GM19372 (cell line): ENCODE measurements at regions not wholly inside any gene's neighbourhood (a gene's known extent, or its start where the extent isn't known, plus 50 kb on each side); places are given as distances from the start of the nearest gene placed in this dataset.

Source experiments
- ATAC-seq: cut with Tn5 transposase; IDR thresholded peaks from one replicate; pipeline ENCODE4 v1.9.1; 2021; ENCODE audit warnings: mild to moderate bottlenecking, low read depth, moderate library complexity; ENCODE audit not compliant: unreplicated experiment

GRCh38 chr10:4670737-4671136 is 155.3 kb upstream of the AKR1E2 start:
- no peak for ATAC-seq

- ATAC-seq = no peak
Measured at GRCh38 chr10:4669585-4669984, 156.4 kb upstream of the AKR1E2 start.

DNA sequence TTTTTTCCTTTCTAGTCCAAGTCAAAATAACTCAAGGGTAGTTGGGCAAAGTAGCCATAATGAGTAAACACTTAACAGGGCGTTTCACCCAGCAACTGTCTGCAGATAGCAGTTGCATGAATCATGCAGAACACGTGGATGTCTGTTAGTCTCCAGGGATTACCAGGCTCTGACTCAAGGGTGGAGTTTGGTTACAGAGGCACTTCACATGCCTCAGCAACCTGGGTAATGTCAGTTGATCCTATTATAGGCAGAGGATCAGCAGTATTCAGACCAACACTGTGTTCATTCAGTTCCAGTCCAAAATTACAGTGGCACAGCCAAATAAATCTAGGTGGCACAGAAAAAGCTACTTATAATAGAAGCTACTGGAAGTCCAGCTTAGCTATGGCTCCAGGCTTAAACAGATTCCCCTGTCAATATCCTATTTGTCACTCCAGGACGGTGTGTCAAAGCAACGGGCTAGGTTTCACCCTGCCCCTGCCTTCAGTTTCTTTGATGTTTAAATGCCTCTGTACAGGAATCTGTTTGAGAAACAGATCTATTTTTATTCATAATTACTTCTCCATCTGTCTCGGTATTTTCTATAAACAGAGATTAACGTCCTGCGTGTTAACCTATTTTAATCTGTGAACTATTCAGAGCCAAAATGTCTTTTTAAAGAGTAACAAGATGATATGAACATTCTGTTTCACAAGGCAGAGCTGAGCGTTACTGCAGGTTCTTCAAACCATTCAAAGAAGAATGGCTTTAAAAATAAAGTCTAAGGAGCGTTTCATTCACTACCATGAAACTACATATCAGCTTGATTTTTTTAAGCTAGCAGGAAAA is 162.6 kb upstream of the AKR1E2 start:
- ATAC-seq = no peak

DNA sequence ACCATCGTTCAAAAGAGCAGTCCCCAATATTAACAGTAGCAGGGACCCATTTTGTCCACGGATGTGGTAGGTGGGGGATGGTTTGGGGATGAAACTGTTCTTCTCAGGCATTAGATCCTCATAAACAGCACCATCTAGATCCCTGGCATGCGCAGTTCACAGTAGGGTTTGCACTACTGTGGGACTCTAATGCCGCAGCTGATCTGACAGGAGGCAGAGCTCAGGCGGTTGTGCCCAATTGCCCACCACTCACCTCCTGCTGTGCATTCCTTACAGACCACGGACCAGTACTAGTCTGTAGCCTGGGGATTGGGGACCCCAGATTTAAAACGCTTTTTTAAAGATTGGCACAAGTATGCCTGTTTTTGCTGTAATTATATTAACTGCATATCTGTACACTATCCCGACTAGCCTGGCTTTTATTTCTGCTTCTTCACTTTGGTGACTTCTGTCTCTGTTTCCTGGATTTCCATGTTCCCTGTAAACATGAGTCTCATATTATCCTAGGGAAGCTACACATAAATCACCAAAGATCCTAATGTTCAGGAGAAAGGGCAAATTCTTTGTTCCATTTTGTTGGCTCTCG is 163.3 kb upstream of the AKR1E2 start:
- no peak for ATAC-seq

GRCh38 chr10:4661511-4662255 is 164.3 kb upstream of the AKR1E2 start:
- no peak for ATAC-seq

- no peak for ATAC-seq
Measured at GRCh38 chr10:4658777-4659176, 167.2 kb upstream of the AKR1E2 start.

DNA sequence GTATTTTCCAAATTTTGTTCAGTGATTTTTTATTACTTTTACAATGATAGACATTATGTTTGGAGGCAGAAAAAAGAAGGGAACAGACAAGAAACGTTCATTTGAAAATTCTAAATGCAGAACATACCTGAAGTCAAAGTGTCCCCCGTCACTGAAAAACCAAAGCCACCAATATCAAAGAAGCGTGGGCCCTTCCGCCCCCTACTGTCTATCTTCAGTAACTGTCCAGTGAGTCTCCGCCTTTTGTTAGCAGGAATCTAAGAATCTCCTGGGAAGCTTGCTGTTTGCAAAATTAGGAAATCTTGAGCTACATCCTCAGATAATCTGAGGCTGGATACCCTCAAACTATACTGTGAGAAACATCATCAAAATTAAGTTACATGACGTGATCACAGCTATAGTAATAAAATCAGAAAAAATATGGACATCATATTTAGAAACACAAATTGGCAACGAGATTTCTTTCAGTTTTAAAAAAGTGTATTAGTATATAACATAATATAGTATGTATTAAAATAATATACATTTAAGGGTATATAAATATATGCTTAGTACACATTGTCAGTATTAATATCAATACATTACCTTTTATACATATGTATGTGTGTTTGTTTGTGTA is 169.3 kb upstream of the AKR1E2 start:
- no peak for ATAC-seq

- no peak for ATAC-seq
Measured at GRCh38 chr10:4655879-4656278, 170.1 kb upstream of the AKR1E2 start.

- no peak for ATAC-seq
Measured at GRCh38 chr10:4655406-4655805, 170.6 kb upstream of the AKR1E2 start.

DNA sequence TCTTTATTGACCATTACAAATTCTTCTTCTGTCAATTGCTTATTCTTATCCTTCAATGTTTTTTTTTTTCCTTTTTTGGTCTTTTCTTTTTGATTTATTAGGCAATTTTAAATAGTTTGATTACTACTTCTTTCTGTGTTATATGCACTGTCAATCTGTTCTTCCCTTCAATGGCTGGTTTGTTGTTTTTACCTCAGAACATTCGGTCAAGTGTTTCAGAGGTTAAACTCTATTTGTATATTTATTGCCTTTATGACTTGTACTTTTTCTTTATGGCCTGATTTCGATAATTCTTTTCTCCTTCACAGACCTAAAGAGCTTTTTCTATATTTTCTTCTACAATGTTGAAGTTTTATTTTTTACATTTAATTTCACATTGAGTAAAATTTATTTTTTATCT is 171.5 kb upstream of the AKR1E2 start:
- ATAC-seq = no peak

GRCh38 chr10:4653160-4653559 is 172.8 kb upstream of the AKR1E2 start:
- no peak for ATAC-seq

DNA sequence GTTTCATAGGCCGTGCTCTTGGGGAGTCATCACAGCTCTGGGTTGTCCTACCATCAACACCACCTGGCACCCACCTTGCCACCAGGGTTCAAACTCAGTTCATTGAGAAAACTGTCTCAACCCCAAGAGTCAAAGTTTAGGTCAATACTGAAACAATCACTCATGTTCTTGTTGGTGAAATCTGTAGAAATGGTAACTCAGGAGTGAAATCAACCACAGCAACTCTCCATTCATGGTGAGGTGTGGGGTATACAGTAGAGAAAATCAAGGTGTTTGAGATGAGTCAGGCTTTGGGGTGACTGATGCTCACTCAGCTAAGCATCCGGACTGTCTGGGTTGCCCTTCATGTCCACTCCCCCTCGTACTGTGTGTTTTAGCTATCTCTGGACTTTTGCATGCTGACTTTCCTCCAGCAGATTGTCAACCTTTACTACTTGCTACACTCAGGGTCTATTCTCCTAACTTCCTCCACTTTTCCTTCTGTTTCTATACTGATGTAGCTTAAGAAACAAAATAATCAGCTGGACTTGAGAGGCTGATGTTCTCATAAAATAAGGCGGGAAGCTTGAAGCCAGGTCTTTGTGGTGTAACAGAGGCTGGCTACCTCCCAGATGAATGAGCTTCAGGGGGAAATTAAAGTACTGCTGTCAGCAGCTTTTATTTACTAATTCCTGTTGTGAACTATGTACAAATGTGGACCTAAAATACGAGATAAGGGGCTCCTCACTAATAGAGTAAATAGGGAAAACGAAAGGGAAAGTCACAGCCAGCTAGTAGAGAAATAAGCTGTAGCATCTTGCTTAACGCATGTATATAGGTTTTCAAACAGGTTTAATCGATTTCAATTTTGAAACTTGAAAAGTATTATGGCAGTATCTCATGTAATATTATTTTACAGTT is 173.6 kb upstream of the AKR1E2 start:
- no peak for ATAC-seq

GRCh38 chr10:4651404-4652037 is 174.5 kb upstream of the AKR1E2 start:
- ATAC-seq = no peak

- ATAC-seq = no peak
Measured at GRCh38 chr10:4650582-4650981, 175.4 kb upstream of the AKR1E2 start.

GRCh38 chr10:4649886-4650508 is 176.0 kb upstream of the AKR1E2 start:
- ATAC-seq = no peak

- ATAC-seq = no peak
Measured at GRCh38 chr10:4649471-4649870, 176.5 kb upstream of the AKR1E2 start.

DNA sequence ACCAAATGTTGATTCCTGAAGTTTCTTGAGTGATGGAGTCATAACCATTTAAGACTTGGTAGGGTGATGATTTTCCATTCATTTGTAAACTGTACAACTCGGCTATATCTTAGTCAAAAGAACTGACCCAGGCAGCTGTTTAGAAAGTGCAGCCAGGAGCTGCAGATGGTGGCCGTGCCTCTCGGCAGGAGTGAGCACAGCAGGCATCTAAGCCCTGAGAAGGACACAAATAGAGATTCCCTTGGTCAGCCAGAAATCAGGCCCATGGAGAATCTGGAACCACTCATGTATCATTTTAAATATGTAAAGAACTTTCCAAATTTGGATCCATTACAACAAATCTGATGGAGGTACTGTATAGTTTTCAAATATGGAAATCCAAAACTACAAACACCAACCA is 177.0 kb upstream of the AKR1E2 start:
- ATAC-seq = no peak

DNA sequence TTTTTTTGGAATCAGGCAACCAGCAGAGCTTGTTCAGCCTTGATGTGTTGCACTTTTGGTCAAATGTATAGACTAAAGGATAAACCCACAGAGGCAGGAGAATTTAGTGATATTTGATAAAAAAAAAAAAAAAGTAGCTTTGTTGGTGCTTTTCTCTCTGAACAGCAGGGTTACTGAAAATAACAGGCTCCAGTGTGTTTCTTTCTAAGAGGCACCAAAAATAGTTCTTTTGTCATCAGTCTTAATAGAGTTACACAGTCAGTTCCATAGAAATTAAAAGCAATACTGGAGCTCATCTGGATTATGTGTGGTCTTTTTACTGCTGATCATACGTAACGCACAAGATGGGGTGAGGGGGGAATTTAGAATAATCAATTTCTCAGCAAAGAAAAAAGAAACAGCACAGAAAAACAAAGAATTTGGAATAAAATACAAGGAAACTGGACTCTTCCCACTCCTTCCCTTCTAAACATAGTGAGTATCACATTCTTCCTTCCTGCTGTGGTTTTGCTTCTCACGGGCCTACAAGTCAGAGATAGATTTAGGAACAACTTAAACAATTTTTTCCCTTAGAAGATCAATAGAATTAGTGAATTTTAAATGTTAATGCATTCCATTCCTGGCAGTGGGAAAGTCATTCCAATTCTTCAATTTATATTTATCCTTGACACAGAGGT is 178.8 kb upstream of the AKR1E2 start:
- ATAC-seq = no peak

DNA sequence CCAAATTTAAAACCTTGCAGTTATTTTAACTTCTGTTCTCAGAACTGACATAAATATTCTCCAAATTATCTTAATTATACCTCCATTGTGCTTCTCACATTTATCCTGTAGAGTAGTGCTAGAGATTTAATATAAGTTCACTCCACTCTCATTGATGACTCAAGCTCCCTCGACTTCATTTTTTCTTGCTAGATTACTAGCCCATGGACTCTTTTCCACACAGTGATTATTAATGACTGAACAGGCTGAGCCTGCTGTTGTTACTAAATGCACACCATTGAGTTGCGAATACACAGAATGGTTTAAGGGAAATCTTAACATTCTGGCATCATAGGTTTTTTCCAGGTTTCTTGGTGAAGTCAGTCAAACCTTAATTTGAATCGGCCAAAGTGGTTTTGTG is 179.5 kb upstream of the AKR1E2 start:
- ATAC-seq = no peak
